Erythroblast (primary cell): ENCODE measurements at regions not wholly inside any gene's neighbourhood (a gene's known extent, or its start where the extent isn't known, plus 50 kb on each side); places are given as distances from the start of the nearest gene placed in this dataset.

Experiments used
- GATA1 ChIP-seq: IDR thresholded peaks from 2 replicates; pipeline ENCODE4 v1.6.1; 2011; ENCODE audit warnings: low read depth, mild to moderate bottlenecking, control low read depth, low read length, moderate library complexity
- POLR2A ChIP-seq: IDR thresholded peaks from 2 replicates; pipeline ENCODE4 v1.6.1; 2011; ENCODE audit warnings: mild to moderate bottlenecking, low read length

- TF ChIP-seq POLR2A (no peak), GATA1 (no peak)
Observed at GRCh38 chr4:116628598-116628997, 456.8 kb downstream of the TRAM1L1 start.
